Activated T-cell treated with anti-CD3 and anti-CD28 coated beads, Interleukin-2, amount 50 U/mL, for 4 hours (primary cell): ENCODE measurements at regions not wholly inside any gene's neighbourhood (a gene's known extent, or its start where the extent isn't known, plus 50 kb on each side); places are given as distances from the start of the nearest gene placed in this dataset.

Experiments used
- ATAC-seq, 2 donors: fragments of 200-7000 bp; cut with Tn5 transposase; one replicate each; pipeline ENCODE4 v1.10.0; 2021
- DNase-seq: peaks from one replicate; pipeline ENCODE4 v3.0.0-alpha.2; 2020
- H3K27me3 Mint-ChIP-seq: one replicate; pipeline ENCODE4 v1.8.0; 2021; ENCODE audit warnings: low read depth, mixed read lengths
- H3K36me3 Mint-ChIP-seq: one replicate; pipeline ENCODE4 v1.8.0; 2022; ENCODE audit warnings: mixed read lengths; ENCODE audit not compliant: insufficient read depth
- H3K4me1 Mint-ChIP-seq: one replicate; pipeline ENCODE4 v1.8.0; 2021; ENCODE audit warnings: low read depth, mixed read lengths
- H3K4me3 Mint-ChIP-seq: one replicate; pipeline ENCODE4 v1.8.0; 2021; ENCODE audit warnings: mild to moderate bottlenecking, moderate library complexity, mixed read lengths
- H3K9me3 Mint-ChIP-seq: one replicate; pipeline ENCODE4 v1.8.0; 2021; ENCODE audit warnings: mixed read lengths

DNA sequence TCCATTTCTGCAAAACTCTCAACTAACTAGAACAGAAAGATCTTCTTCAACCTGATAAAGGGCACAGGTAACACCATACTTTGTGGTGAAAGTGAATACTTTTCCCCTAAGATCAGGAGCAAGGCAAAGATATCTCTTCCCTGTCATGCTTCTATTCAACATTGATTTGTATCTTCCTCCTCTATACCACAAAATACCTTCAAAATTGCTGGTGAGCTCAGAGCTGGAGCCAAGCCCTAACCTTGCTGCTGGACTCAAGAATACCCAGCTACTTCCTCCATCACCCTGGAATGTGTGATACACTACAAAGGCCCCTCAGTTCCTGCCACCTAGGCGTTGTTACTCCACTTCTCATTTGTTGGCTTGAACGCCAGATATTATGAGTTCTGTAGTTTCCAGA, 499.0 kb downstream of the ACTL7B start:
- Mint-ChIP-seq H3K36me3 (no peaks in the 10 kb centered on the region), H3K27me3 (no peaks in the 10 kb centered on the region)
- no peak for ATAC-seq

DNA sequence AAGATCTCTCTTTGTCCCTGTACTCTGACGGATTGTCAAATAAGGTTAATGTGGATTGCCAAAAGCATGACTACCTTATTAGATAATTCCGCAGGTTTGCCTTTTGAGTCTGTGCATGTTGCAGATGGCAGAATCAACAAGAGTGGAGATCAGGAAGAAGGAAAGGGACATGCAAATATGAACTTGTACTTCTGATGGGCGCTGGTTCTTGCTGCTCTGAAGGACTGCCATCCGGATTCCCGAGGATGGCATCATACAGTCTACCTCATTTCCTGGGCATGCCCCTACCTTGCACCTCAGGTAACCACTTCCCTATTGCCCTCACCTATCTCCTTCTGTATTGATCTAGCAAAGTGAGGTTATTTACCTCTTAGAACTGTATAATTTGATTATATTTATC, 504.2 kb downstream of the ACTL7B start:
- DNase-seq, result no peak
- Mint-ChIP-seq H3K36me3 (no peaks in the 10 kb centered on the region), H3K27me3 (no peaks in the 10 kb centered on the region), H3K4me3 (no peak overlapping the region), H3K9me3 (peaks cover 3% of the 10 kb centered on the region), H3K4me1 (no peaks in the 10 kb centered on the region)
- ATAC-seq, result no peak

More for the DNA sequence above, 499.0 kb downstream of the ACTL7B start:
- Mint-ChIP-seq H3K4me1 (no peaks in the 10 kb centered on the region), H3K4me3 (no peak overlapping the region), H3K9me3 (peaks cover 5% of the 10 kb centered on the region)
- DNase-seq, result no peak

DNA sequence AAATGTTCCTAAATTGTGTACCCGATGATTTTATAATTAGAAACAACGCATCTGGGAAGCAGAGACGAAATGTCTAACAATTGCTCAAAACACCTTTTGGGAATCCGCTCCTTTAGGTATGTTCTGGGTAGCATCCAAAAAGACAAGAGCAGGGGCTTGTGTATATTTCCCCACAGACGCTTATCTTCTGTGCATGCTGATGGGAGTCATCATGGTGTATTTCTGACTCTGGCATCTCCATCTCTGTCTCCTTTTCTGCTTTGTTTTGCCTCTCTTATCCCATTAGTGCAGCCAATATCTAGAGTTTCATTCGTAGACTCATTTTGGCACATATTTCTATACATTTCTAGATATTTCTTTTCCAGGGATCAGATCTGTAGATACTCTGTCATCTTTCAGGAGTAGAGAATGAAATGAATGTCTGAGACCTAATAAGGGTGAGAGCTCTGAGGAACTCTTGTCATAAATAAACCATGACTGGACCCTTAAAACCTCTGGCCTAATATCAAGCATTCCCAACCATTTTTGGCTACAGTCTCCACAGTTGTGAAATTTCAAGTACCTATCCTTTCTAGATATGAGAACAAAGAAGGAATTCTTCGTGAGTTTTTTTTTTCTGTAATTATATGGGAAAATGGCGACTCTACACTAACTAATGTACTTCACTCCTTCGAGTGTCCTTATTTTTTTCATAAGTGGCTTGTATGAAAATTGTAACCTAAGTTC, 508.2 kb downstream of the ACTL7B start:
- no peaks in the 10 kb centered on the region for H3K4me1 Mint-ChIP-seq
- no peaks in the 10 kb centered on the region for H3K27me3 Mint-ChIP-seq
- H3K4me3 Mint-ChIP-seq, result no peak overlapping the region
- H3K9me3 Mint-ChIP-seq, result no peaks in the 10 kb centered on the region
- ATAC-seq (no peak), DNase-seq (no peak)
- H3K36me3 Mint-ChIP-seq, result no peaks in the 10 kb centered on the region

DNA sequence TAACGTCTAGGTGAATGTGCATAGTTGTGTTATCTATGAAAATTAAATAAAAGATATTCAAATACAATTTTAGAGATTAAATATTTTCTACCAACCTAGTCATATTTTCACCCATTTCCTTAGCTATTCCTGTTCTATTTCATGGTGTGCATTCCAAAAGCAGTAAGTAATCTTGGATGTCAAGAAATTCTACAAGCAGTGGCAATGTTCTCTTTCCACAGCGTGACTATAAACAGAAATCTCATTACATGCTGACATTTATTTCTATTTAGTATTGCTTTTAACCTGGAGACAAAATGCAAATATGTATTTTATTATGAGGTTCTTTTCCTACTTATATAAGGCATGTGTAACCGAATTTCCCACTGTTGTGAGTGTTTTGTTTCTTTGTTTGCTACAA, 510.0 kb downstream of the ACTL7B start:
- no peaks in the 10 kb centered on the region for H3K27me3 Mint-ChIP-seq
- H3K4me3 Mint-ChIP-seq, result no peak overlapping the region
- H3K36me3 Mint-ChIP-seq, result no peaks in the 10 kb centered on the region
- DNase-seq (no peak), ATAC-seq (no peak)
- no peaks in the 10 kb centered on the region for H3K9me3 Mint-ChIP-seq
- H3K4me1 Mint-ChIP-seq, result no peaks in the 10 kb centered on the region

DNA sequence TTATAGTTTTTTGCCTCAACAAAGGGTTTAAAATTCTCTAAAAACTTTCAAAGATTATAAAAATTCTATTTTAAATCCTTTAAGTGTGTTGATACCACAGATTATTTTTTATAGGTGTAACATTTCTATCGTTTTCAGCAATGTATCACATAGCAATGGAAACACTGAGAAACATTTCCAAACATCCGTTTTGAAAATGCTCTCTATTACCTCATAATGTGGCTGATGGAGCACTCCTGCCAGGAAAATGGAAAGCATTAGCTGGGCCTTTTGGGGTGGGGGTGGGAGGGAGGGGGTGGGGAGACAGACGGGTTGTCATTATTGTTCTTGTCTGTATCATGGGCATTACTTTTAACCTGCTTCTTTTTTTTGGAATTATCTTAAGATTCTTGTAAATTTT, 516.5 kb downstream of the ACTL7B start:
- H3K4me3 Mint-ChIP-seq, result no peak overlapping the region
- DNase-seq (no peak), ATAC-seq (no peak)
- no peaks in the 10 kb centered on the region for H3K4me1 Mint-ChIP-seq
- no peaks in the 10 kb centered on the region for H3K36me3 Mint-ChIP-seq
- no peaks in the 10 kb centered on the region for H3K27me3 Mint-ChIP-seq
- H3K9me3 Mint-ChIP-seq, result no peaks in the 10 kb centered on the region

- H3K9me3 Mint-ChIP-seq, result no peaks in the 10 kb centered on the region
- H3K4me3 Mint-ChIP-seq, result no peak overlapping the region
- ATAC-seq (no peak), DNase-seq (no peak)
- H3K36me3 Mint-ChIP-seq, result no peaks in the 10 kb centered on the region
- no peaks in the 10 kb centered on the region for H3K4me1 Mint-ChIP-seq
- no peaks in the 10 kb centered on the region for H3K27me3 Mint-ChIP-seq
Observed at GRCh38 chr9:108336575-108336974, 519.2 kb downstream of the ACTL7B start.

DNA sequence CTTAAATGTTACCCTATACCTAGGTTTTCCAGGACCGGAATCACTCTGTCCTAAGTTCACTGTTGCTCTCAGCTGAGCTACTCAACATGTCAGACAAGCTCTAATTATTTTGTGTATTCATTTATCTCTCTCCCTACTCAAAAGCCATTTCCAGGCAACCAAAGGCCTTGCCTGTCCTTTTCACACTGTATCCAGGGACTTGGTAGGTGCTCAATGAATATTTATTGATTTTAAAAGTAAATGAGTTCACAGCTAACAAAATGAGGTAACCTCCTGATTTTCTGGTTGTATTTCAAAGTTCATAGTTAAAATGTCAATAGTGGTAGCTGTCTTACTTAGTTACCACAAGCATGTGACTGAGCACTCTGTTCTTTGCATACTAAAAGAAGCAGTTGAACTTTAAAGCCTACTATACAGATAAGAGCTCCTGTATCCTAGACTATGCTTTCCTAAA, 522.2 kb downstream of the ACTL7B start:
- no peaks in the 10 kb centered on the region for H3K4me1 Mint-ChIP-seq
- peaks cover 7% of the 10 kb centered on the region for H3K9me3 Mint-ChIP-seq
- DNase-seq (no peak), ATAC-seq (no peak)
- no peaks in the 10 kb centered on the region for H3K27me3 Mint-ChIP-seq
- no peaks in the 10 kb centered on the region for H3K36me3 Mint-ChIP-seq
- no peak overlapping the region for H3K4me3 Mint-ChIP-seq

DNA sequence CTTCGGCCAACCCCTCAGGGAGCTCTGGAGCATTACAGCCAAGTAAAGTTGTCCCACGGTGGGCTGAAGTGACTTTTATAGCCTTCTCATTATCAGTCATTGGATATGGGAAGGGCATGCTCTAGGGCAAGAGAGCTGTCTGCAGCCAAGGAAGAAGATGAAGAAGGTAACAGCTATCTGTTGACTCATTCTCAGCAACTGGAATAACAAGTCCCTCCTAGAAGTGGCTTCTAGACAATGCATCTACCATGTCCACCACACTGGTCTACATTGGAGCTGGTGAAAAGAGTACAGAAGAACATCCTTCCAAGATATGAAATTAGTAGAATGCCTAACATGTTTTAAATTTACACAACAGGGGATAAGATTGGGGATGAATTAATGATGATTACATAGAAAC, 524.2 kb downstream of the ACTL7B start:
- no peaks in the 10 kb centered on the region for H3K36me3 Mint-ChIP-seq
- ATAC-seq (no peak), DNase-seq (no peak)
- H3K9me3 Mint-ChIP-seq, result peaks cover 24% of the 10 kb centered on the region
- H3K4me3 Mint-ChIP-seq, result no peak overlapping the region
- H3K4me1 Mint-ChIP-seq, result no peaks in the 10 kb centered on the region
- no peaks in the 10 kb centered on the region for H3K27me3 Mint-ChIP-seq

- Mint-ChIP-seq H3K36me3 (no peaks in the 10 kb centered on the region), H3K4me3 (no peak overlapping the region), H3K9me3 (peaks cover 35% of the 10 kb centered on the region), H3K27me3 (no peaks in the 10 kb centered on the region), H3K4me1 (no peaks in the 10 kb centered on the region)
- DNase-seq, result no peak
- no peak for ATAC-seq
Observed at GRCh38 chr9:108325406-108325805, 530.4 kb downstream of the ACTL7B start.

GRCh38 chr9:108323615-108324014, 532.2 kb downstream of the ACTL7B start:
- no peak for DNase-seq
- H3K27me3 Mint-ChIP-seq, result no peaks in the 10 kb centered on the region
- no peaks in the 10 kb centered on the region for H3K4me1 Mint-ChIP-seq
- H3K4me3 Mint-ChIP-seq, result no peak overlapping the region
- ATAC-seq, result no peak
- H3K9me3 Mint-ChIP-seq, result peaks cover 33% of the 10 kb centered on the region
- H3K36me3 Mint-ChIP-seq, result no peaks in the 10 kb centered on the region

DNA sequence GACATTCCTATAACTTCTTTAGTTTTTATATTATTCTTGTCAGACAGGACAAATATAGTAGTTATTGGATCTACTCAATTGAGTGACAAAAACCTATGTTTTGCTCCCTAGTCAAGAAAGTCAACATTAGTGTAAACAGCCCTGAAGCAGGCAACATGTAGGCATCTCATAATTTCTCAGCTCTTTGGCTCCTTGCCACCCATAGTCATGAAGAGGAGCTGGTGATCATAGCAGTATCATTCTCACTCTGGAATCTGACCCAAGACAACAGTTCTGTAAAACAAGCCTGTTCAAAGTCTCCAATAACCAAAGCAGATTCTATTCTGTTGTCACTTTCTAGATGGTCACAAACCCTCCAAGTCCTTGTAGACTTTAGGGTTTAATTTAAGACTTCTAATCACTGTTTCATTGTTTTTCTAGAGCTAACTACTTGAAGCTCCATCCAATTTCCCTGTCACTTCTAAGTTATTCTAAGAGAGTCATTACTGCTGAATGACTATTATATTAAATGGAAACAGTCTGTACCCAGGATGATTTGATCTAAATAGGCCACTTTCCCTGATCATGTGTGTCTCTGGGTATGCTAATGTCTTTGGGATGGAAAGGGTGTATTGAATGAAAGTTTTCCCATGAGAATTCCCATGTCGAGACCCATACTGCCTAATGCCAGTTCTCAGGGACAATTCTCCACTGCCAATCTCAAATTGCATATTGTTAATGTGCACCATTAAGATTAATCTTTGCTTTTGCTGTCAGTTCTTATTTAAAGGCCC, 533.3 kb downstream of the ACTL7B start:
- H3K27me3 Mint-ChIP-seq, result no peaks in the 10 kb centered on the region
- no peak overlapping the region for H3K4me3 Mint-ChIP-seq
- H3K9me3 Mint-ChIP-seq, result peaks cover 22% of the 10 kb centered on the region
- no peak for DNase-seq
- no peaks in the 10 kb centered on the region for H3K36me3 Mint-ChIP-seq
- no peaks in the 10 kb centered on the region for H3K4me1 Mint-ChIP-seq
- no peak for ATAC-seq

GRCh38 chr9:108316630-108317029, 539.2 kb downstream of the ACTL7B start:
- no peak for ATAC-seq
- Mint-ChIP-seq H3K36me3 (no peaks in the 10 kb centered on the region), H3K27me3 (no peaks in the 10 kb centered on the region), H3K4me3 (no peak overlapping the region), H3K9me3 (peaks cover 5% of the 10 kb centered on the region), H3K4me1 (no peaks in the 10 kb centered on the region)
- DNase-seq, result no peak

- no peaks in the 10 kb centered on the region for H3K4me1 Mint-ChIP-seq
- no peak overlapping the region for H3K4me3 Mint-ChIP-seq
- no peaks in the 10 kb centered on the region for H3K27me3 Mint-ChIP-seq
- H3K9me3 Mint-ChIP-seq, result peaks cover 5% of the 10 kb centered on the region
- DNase-seq, result no peak
- H3K36me3 Mint-ChIP-seq, result no peaks in the 10 kb centered on the region
- no peak for ATAC-seq
Observed at GRCh38 chr9:108316066-108316465, 539.7 kb downstream of the ACTL7B start.

- Mint-ChIP-seq H3K4me1 (no peaks in the 10 kb centered on the region), H3K36me3 (no peaks in the 10 kb centered on the region)
Observed at GRCh38 chr9:108311745-108312144, 544.0 kb downstream of the ACTL7B start.

GRCh38 chr9:108310202-108310601, 545.6 kb downstream of the ACTL7B start:
- H3K27me3 Mint-ChIP-seq, result no peaks in the 10 kb centered on the region
- no peak for ATAC-seq
- no peaks in the 10 kb centered on the region for H3K4me1 Mint-ChIP-seq
- no peaks in the 10 kb centered on the region for H3K36me3 Mint-ChIP-seq
- no peak for DNase-seq
- peaks cover 13% of the 10 kb centered on the region for H3K9me3 Mint-ChIP-seq
- H3K4me3 Mint-ChIP-seq, result no peak overlapping the region

More at GRCh38 chr9:108311745-108312144, 544.0 kb downstream of the ACTL7B start:
- H3K27me3 Mint-ChIP-seq, result no peaks in the 10 kb centered on the region
- no peak for DNase-seq
- H3K4me3 Mint-ChIP-seq, result no peak overlapping the region
- H3K9me3 Mint-ChIP-seq, result peaks cover 11% of the 10 kb centered on the region
- no peak for ATAC-seq
